Activated CD8-positive, alpha-beta T cell treated with anti-CD3 and anti-CD28 coated beads, Interleukin-2, amount 10 ng/mL, durations not matched to agents 7 days and 5 days (primary cell): ENCODE measurements at regions not wholly inside any gene's neighbourhood (a gene's known extent, or its start where the extent isn't known, plus 50 kb on each side); places are given as distances from the start of the nearest gene placed in this dataset.
A peak's percentile ranks its signal among the peaks of the same experiment; 100 is the strongest.

Experiments
- ATAC-seq: fragments of 150-1000 bp; cut with Tn5 transposase; one replicate; pipeline ENCODE4 v1.10.0; 2021; ENCODE audit warnings: moderate library complexity
- CTCF ChIA-PET: fragments of 350-600 bp; sonication (Branson Sonifier 250); formaldehyde crosslinking; loops from one replicate; lab custom pipeline; 2021; ENCODE audit warnings: antibody characterized with exemption; lab: Charles Lee
- POLR2A ChIA-PET: fragments of 350-600 bp; sonication (Branson Sonifier 250); formaldehyde crosslinking; loops from one replicate; lab custom pipeline; 2021; ENCODE audit warnings: antibody characterized with exemption; lab: Charles Lee
- DNase-seq: peaks from one replicate; pipeline ENCODE4 v3.0.0-alpha.2; 2020
- H3K27ac Mint-ChIP-seq: one replicate; pipeline ENCODE4 v1.8.0; 2021; ENCODE audit warnings: mild to moderate bottlenecking, mixed read lengths
- H3K27me3 Mint-ChIP-seq: one replicate; pipeline ENCODE4 v1.8.0; 2021; ENCODE audit warnings: low read depth, mixed read lengths
- H3K36me3 Mint-ChIP-seq: one replicate; pipeline ENCODE4 v1.8.0; 2021; ENCODE audit warnings: low read depth, mixed read lengths
- H3K4me1 Mint-ChIP-seq: one replicate; pipeline ENCODE4 v1.8.0; 2021; ENCODE audit warnings: low read depth, mixed read lengths
- H3K4me3 Mint-ChIP-seq: one replicate; pipeline ENCODE4 v1.8.0; 2021; ENCODE audit warnings: mild to moderate bottlenecking, mixed read lengths
- H3K9me3 Mint-ChIP-seq: one replicate; pipeline ENCODE4 v1.8.0; 2022; ENCODE audit warnings: mixed read lengths; ENCODE audit not compliant: insufficient read depth

DNA sequence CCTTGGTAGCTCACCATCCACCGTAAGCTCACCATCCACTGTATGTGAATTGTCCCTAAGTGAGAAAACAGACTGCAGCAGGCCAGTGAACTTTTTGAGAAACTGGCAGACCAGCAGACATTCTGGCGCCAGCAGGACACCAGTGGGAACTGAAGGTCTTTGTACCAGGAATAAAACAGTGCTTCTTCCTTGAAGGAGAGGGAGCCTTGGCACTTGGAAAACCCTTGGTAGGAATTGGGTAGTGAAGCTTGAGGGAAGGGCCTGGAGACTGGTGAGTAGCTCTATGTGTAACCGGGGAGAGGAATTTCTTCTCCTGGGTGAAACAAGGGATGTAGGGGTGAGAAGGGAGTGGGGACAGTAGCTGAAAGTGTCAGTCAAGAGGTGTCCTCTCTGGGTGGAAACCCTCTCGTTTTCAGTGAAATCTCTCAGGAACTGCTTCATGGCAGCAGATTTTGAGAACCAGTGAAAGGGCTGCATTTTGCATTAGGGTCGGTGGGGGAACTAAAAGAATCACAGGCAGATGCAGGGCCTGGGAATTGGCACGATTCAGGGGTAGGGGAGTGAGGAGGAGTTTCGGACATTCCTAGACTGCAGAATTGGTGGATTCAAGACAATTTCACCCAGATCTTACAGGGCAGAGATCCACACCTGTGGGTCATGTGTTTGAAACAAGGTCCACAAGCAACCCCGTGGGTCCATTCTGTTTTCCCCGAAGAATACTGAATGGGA, 131.5 kb upstream of the DLX2 start:
- Mint-ChIP-seq H3K27me3 (peaks cover 69% of the 10 kb centered on the region), H3K4me3 (peak overlapping the region; percentile 71), H3K4me1 (peaks cover 21% of the 10 kb centered on the region), H3K36me3 (no peaks in the 10 kb centered on the region), H3K9me3 (no peaks in the 10 kb centered on the region), H3K27ac (no peak overlapping the region)
- ChIA-PET CTCF (interaction anchor here (0.5 to 1.2 kb wide), 2 partner anchors 232 to 431 kb away, joined by 3 read pairs; no protein-coding TSS in a partner anchor), POLR2A (no interaction called here)
- ATAC-seq (no peak), DNase-seq (no peak)

DNA sequence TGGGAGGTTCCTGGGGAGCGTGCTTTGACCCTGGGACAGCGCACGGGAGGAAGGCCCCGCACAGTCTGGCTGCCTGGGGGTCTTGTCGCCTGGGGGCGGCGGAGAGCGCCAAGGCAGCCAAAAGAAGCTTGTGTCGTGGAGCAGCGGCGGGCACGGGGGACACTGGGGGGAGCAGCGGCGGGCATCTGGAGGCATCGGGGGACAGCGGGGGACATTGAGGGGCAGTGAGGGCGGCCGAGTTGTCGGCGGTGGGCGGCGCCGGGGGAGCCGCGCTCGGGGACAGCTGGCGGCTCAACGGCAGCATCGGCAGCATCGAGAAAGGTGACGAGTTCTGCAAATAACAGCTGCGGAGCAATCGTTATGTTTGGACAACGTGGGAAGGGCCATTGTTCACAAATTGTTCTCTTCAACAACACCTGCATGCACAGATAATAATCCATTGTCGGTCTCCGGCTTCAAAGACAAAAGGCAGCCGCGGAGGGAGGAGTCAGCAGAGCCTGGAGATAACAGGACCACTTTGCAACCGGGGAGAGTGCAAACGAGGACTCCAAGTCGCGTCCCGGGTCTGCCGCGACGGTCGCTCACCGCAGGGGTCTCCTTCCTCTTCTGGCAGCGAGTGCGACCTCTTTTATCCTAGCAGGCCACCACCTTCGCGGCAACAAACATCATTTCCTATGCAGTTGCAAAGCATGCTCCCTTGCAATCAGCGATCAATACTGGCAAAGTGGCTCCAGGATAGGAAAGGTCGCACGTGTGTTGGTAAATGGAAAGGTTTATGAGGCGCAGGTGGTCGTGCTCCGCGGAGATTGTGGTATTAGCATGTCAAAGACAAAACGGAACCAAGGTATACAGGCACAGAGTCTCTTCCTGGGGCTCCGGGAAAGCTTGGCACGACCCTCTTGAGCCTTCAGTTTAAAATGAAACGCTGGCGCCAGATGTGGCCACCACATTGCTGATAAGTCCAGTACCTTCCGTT, 132.3 kb upstream of the DLX2 start:
- DNase-seq (peak; percentile 49), ATAC-seq (peak; percentile 89)
- Mint-ChIP-seq H3K36me3 (no peaks in the 10 kb centered on the region), H3K27me3 (peaks cover 64% of the 10 kb centered on the region), H3K9me3 (no peaks in the 10 kb centered on the region), H3K27ac (no peak overlapping the region), H3K4me3 (peak overlapping the region; percentile 71), H3K4me1 (peaks cover 19% of the 10 kb centered on the region)
- CTCF ChIA-PET = interaction anchor here (1.2 kb wide), 1 partner anchor 231 kb away, joined by 3 read pairs; no protein-coding TSS in a partner anchor
- POLR2A ChIA-PET = no interaction called here

DNA sequence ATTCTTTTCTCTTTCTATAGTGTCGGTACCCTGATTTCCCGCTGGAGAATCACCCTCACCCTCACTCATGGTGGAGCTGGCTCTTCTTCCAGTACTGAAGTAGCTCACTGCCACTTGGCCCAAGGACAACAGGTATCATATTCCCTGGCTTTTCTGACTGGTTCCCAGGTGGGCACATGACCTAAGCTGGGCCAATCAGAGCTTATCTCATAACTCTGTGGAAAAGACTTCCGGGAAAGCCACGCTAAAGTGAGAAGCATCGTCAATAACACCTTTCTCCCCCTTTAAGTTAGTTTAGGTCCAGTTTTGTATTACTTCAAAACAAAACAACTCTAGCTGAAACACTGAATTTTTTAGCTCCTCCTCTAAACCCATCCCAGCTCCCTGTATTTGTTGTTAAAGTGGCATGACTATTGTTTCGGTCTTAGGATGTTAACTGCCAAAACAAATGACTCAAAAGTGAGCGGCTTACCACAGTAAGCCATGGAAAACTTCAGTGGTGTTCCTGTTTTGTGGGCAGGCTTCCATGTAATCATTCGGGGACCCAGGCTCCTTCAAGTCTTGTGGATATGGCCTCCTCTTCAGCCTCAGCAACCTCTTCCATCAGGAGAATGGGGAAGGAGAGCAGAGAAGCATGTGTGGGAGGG, 137.4 kb upstream of the DLX2 start:
- ATAC-seq (no peak), DNase-seq (no peak)
- Mint-ChIP-seq H3K27ac (no peak overlapping the region), H3K27me3 (peaks cover 31% of the 10 kb centered on the region), H3K36me3 (no peaks in the 10 kb centered on the region), H3K9me3 (no peaks in the 10 kb centered on the region), H3K4me1 (peaks cover 9% of the 10 kb centered on the region), H3K4me3 (no peak overlapping the region)
- CTCF ChIA-PET = interaction anchor here (0.8 kb wide), 1 partner anchor 222 kb away, joined by 4 read pairs; no protein-coding TSS in a partner anchor
- POLR2A ChIA-PET = no interaction called here

DNA sequence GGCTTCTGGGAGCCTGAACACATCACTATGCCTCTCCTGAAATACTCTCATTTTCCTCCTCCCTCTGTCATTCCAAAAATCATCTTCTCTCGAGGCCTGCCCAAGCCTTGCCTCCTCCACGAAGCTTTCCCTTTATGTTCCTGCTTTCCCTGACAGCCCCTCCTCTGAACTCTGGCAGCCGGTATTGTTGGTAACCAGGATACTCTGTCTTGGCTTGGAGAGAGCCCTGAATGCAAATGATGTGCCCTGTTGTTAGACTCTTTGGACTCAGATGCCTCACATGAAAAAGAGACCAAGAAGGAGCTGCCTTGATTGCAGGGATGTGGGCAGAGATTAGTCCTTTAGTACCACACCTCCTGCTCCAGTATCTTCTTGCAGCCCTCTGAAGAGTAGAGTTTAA, 138.5 kb upstream of the DLX2 start:
- no peak overlapping the region for H3K4me3 Mint-ChIP-seq
- DNase-seq (no peak), ATAC-seq (no peak)
- H3K4me1 Mint-ChIP-seq = peaks cover 2% of the 10 kb centered on the region
- H3K27ac Mint-ChIP-seq = no peak overlapping the region
- ChIA-PET POLR2A (no interaction called here), CTCF (no interaction called here)
- H3K36me3 Mint-ChIP-seq = no peaks in the 10 kb centered on the region
- H3K27me3 Mint-ChIP-seq = peaks cover 28% of the 10 kb centered on the region
- no peaks in the 10 kb centered on the region for H3K9me3 Mint-ChIP-seq

DNA sequence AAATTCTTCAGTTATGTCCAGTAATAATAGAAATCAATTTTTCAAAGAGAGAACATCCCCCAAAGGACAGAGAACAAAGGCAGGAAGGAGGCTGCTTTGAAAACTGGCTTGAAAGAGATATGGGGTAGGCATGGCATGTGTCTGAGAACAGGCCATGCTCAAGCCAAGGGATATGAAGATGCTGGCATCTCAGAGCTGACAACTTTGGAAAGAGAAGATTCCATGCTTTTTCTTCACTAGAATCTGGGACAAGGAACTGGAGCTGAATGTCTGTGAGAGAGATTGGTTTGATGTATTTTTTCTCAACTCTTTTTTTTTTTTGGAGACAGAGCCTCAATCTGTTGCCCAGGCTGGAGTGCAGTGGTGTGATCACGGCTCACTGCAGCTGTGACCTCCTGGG, 139.8 kb upstream of the DLX2 start:
- ChIA-PET CTCF (interaction anchor here (2.0 kb wide), 2 partner anchors 10 to 219 kb away, joined by 6 to 12 read pairs; no protein-coding TSS in a partner anchor), POLR2A (interaction anchor here (0.7 kb wide), 1 partner anchor 556 kb away, joined by 5 read pairs; no protein-coding TSS in a partner anchor)
- H3K36me3 Mint-ChIP-seq = no peaks in the 10 kb centered on the region
- no peaks in the 10 kb centered on the region for H3K9me3 Mint-ChIP-seq
- H3K4me1 Mint-ChIP-seq = peaks cover 10% of the 10 kb centered on the region
- H3K4me3 Mint-ChIP-seq = no peak overlapping the region
- H3K27ac Mint-ChIP-seq = no peak overlapping the region
- no peak for ATAC-seq
- DNase-seq = no peak
- H3K27me3 Mint-ChIP-seq = peaks cover 18% of the 10 kb centered on the region

DNA sequence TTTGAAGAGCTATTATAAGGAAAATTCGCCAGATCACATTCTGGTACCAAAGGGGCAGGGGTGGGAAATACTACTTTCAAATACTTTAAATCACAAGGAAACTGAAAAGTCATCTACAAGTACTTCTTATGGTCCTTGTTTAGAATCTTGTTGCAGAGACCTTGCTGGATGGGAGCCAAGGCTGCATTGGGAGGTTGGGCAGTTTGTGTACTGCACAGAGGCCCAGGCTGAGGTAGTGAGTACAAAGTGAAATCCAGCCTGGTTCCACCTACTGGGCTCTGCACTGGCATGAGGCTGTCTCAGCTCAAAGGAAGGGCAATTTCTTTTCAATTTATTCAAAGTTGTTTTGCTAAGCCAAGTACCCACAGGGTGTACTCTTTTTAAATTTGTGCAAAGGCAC, 140.3 kb upstream of the DLX2 start:
- ChIA-PET CTCF (interaction anchor here (2.0 kb wide), 2 partner anchors 9 to 219 kb away, joined by 6 to 12 read pairs; no protein-coding TSS in a partner anchor), POLR2A (interaction anchor here (0.7 kb wide), 1 partner anchor 556 kb away, joined by 5 read pairs; no protein-coding TSS in a partner anchor)
- Mint-ChIP-seq H3K4me3 (no peak overlapping the region), H3K9me3 (no peaks in the 10 kb centered on the region), H3K27ac (no peak overlapping the region), H3K36me3 (no peaks in the 10 kb centered on the region), H3K4me1 (peaks cover 10% of the 10 kb centered on the region), H3K27me3 (peaks cover 15% of the 10 kb centered on the region)
- ATAC-seq (no peak), DNase-seq (no peak)

DNA sequence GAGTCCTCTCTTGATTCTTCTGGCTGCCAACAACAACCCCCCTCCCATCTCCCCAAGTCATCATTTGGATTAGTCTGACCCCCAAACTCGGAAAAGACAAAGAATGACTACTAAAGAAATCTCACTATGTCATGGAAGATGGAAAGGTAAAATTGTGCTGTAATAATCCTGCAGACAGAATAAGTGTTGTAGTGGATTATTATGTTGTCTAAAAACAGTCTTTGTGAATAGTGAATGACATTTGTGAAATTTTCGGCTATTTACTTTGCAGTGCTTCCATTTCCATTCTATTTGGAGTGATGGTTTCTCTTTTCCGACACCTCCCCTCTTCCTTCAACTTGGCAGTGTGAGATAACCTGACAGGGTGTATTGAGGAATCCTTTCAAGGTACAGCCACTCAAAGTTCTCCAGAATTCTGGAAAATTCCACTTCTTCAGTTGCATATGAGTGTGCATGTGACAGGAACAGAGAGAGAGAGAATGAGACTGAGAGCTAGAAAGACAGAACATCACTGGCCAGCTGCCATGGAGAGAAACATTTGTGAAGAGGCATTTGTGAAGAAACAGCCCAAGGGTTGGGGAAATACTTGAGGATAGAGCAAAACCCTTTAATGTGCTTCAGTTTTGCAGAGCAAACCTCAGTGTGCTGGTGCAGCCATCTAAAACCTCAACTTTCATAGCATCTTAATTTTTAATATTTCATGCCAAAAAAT, 141.9 kb upstream of the DLX2 start:
- Mint-ChIP-seq H3K27ac (no peak overlapping the region), H3K27me3 (peaks cover 8% of the 10 kb centered on the region), H3K36me3 (no peaks in the 10 kb centered on the region), H3K9me3 (no peaks in the 10 kb centered on the region), H3K4me1 (peaks cover 11% of the 10 kb centered on the region), H3K4me3 (no peak overlapping the region)
- ATAC-seq = no peak
- ChIA-PET POLR2A (no interaction called here), CTCF (interaction anchor here (2.0 kb wide), 1 partner anchor 8 kb away, joined by 6 read pairs; no protein-coding TSS in a partner anchor)
- no peak for DNase-seq

DNA sequence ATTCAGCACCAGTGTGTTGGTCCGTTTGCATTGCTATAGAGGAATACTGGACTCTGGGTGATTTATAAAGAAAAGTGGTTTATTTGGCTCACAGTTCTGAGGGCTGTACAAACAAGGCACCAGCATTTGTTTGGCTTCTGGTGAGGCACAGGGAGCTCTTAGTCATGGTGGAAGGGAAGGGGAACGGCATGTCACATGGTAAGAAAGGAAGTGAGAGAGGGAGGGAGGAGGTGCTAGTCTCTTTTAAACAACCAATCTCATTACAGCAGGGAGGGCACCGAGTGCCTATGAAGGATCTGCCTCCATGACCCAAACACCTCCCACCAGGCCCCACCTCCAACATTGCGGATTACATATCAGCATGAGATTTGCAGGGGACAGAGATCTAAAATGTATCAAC, 143.9 kb upstream of the DLX2 start:
- ChIA-PET CTCF (no interaction called here), POLR2A (no interaction called here)
- Mint-ChIP-seq H3K4me3 (no peak overlapping the region), H3K36me3 (no peaks in the 10 kb centered on the region), H3K27me3 (peaks cover 8% of the 10 kb centered on the region), H3K4me1 (peaks cover 24% of the 10 kb centered on the region), H3K27ac (no peak overlapping the region), H3K9me3 (no peaks in the 10 kb centered on the region)
- ATAC-seq (no peak), DNase-seq (no peak)

DNA sequence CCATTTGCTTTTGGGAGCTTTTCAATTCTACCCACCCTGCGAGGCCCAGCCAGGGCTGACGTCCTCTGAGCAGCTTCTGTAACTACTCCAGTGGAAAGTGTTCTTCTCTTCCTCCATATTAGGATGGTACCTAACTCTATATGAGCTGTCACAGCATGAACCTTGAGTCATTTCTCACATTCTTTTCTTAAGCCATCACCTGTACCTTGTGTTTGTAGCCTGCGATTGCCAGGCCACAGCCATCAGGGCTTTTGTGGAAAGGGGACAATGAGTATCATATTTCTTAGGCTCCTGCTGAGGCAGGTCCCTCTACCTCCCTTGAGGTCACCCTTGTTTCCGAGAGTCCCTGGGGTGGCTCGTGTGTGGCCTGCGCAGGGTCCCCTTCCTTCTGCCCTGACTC, 144.5 kb upstream of the DLX2 start:
- H3K4me1 Mint-ChIP-seq = peaks cover 30% of the 10 kb centered on the region
- no peak overlapping the region for H3K4me3 Mint-ChIP-seq
- DNase-seq (no peak), ATAC-seq (no peak)
- CTCF ChIA-PET = no interaction called here
- peaks cover 8% of the 10 kb centered on the region for H3K27me3 Mint-ChIP-seq
- no peak overlapping the region for H3K27ac Mint-ChIP-seq
- no peaks in the 10 kb centered on the region for H3K9me3 Mint-ChIP-seq
- no peaks in the 10 kb centered on the region for H3K36me3 Mint-ChIP-seq
- POLR2A ChIA-PET = no interaction called here

DNA sequence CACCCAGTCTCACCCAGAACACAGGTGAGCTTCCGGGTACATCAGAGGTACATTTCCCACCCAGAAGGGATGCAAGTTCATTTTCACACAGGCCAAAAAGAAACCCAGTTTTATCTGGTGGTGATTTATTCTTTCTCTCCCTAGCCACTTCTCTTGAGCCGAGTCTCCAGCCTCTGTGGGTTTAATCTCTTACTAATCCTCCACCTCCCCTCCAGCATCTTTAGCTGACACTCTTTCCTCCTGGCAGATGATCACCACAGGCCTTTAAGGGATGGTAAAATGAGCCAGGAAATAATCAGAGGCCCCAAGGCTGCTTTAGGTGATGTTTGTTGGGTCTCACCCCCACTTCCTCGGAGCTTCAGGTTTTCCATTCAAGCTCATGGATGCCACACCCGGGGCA, 145.7 kb upstream of the DLX2 start:
- DNase-seq (no peak), ATAC-seq (no peak)
- peaks cover 8% of the 10 kb centered on the region for H3K27me3 Mint-ChIP-seq
- ChIA-PET CTCF (interaction anchor here (0.9 kb wide), 1 partner anchor 213 kb away, joined by 4 read pairs; no protein-coding TSS in a partner anchor), POLR2A (interaction anchor here (1.1 kb wide), 1 partner anchor 78 kb away, joined by 3 read pairs; no protein-coding TSS in a partner anchor)
- H3K27ac Mint-ChIP-seq = no peak overlapping the region
- H3K4me3 Mint-ChIP-seq = no peak overlapping the region
- H3K9me3 Mint-ChIP-seq = no peaks in the 10 kb centered on the region
- H3K36me3 Mint-ChIP-seq = no peaks in the 10 kb centered on the region
- peaks cover 40% of the 10 kb centered on the region for H3K4me1 Mint-ChIP-seq

DNA sequence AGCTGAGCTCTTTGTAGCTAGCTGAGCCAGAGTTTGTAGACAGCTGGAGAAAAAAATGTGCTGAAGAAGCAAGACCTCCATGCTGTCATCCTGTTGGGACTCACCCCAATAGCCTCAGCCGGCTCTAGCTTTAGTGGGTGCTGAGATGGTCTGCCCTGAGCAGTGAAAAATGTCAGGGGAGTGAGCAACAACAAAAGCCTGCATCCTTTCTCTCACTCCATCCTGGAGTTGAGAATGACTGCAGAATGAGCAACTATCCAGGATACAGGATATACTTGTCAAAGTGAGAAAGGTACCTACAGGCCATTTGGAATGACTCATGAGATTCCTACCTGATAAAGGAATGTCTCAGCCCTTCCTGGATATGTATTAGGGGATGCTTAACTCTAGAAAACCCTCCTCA, 146.1 kb upstream of the DLX2 start:
- Mint-ChIP-seq H3K9me3 (no peaks in the 10 kb centered on the region), H3K27me3 (peaks cover 8% of the 10 kb centered on the region), H3K4me1 (peaks cover 44% of the 10 kb centered on the region), H3K27ac (no peak overlapping the region), H3K36me3 (no peaks in the 10 kb centered on the region), H3K4me3 (no peak overlapping the region)
- ATAC-seq (no peak), DNase-seq (no peak)
- CTCF ChIA-PET = interaction anchor here (0.9 kb wide), 1 partner anchor 212 kb away, joined by 4 read pairs; no protein-coding TSS in a partner anchor
- POLR2A ChIA-PET = interaction anchor here (1.1 kb wide), 1 partner anchor 78 kb away, joined by 3 read pairs; no protein-coding TSS in a partner anchor
